NCI-H2107 (cell line): ENCODE measurements at regions not wholly inside any gene's neighbourhood (a gene's known extent, or its start where the extent isn't known, plus 50 kb on each side); places are given as distances from the start of the nearest gene placed in this dataset.
"Not testable (repeated sequence)": the region's sequence is repeated elsewhere in the genome, so short reads cannot be mapped to it uniquely, and the experiment has no call there.

ENCODE experiments used
- DNase-seq: peaks from one replicate; lab custom pipeline; 2025; lab: John Stamatoyannopoulos, UW

DNA sequence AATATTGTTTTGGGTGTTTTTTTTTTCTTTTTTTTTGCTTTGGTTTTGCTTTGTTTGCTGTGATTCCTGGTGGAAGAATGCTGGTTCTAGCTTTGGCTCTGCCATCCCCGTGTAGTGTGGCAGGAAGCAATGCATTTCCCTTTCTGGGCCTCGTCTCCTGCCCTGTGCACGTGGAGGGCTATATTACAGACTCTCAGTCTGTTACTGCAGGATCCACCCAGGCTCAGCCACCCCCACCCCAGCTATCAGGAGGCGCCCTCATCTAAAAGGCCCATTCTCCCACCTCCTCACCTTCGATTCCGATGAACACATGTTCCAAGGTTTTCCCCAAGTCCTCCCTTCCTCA, 152.3 kb downstream of the TFCP2L1 start:
- DNase-seq: no peak

DNA sequence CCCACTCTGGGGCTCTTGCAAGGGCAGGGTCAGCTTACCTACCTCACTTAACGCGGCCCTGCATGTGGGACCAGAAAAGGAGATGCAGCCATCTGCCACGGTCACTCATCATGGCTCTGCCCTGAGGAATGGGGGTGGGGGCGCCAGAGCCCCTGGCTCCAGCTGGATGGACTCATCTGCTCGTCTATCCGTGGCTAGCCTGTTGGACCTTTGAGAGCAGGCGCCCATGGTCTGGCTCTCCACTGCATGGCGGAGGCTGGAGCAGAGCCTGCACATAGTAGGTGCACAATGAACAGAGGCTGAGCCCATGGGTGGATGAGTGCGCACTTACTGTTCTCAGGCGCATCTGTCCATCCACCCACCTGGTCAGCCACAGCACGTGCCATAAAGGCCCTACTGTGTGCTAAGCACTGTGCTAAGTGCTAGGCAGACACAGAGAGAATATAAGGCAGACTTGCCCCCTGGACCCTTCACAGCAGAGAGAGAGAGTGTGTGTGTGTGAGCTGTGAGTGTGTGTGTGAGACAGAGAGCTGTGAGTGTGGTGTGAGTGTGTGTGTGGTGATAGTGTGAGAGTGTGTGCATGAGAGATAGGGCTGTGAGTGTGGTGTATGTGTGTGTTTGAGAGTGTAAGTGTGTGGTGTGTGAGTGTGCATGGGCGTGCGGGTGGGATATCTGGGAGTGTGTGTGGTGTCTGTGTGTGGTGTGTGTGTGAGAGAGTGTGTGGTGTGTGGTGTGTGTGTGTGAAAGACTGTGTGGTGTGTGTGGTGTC, 151.3 kb downstream of the TFCP2L1 start:
- no peak for DNase-seq

DNA sequence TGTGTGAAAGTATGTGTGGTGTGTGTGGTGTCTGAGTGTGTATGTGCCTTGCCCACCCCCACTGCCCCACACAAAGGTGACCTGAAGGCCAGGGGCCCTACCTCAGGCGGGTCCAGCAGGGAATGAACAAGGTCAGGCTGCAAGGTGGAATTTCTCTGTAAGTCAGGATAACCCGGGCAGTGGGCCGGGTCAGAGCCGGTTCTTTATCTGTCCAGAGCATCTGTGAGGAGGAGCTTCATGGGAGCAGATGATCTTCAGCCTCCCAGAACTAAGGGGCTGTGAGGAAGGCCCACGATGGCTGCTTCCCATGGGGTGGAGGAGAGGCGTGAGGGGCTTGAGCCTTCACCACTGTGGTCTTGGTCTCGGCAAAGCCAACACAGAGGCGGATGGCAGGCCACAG, 150.3 kb downstream of the TFCP2L1 start:
- no peak for DNase-seq

DNA sequence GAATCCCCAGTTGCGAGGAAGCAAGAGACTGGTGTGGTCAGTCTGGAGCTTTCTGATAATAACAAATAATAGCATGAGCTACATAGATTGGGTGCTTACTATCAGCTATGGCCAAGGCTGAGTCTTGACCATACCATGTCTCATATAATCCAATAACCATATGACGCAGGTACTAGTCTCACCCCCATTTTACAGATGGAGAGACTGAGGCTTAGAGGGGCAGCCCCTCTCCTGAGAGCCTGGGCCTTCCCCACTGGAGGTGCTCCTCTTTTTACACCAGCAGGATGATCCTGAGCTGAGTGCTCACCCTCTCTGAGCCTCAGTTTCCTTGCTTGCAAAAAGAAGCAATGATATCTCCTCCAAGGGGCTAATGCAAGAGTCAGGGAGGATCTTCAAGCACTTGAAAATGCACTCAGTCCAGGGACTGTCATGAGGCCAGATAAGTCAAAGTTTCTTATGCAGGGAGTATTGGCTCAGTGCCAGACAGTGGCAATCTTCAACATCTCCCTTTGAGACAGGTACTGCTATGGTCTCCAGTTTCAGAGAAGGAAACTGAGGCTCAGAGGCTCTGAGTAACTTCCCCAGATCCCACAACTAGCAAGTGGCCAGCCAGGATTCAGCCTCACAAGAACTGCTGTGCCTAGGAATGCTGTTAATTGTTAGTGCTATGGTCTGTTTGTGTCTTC, 149.7 kb downstream of the TFCP2L1 start:
- DNase-seq: no peak

DNA sequence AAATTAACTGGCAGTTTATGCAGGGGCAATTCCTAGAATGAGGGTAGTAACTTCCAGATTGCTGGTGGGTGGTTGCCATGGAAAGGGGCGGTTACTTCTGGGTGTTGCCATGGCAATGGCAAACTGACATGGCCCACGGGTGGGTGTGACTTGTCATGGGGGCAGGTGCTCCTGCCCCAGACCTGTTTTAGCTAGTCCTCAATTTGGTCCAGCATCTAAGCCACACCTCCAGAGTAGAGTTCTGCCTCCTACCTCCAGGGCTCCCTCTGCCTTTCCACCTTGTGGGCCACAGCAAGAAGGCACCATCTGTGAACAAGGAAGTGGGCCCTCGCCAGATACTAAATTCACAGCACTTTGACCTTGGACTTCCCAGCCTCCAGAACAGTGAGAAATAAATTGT, 148.7 kb downstream of the TFCP2L1 start:
- no peak for DNase-seq

DNA sequence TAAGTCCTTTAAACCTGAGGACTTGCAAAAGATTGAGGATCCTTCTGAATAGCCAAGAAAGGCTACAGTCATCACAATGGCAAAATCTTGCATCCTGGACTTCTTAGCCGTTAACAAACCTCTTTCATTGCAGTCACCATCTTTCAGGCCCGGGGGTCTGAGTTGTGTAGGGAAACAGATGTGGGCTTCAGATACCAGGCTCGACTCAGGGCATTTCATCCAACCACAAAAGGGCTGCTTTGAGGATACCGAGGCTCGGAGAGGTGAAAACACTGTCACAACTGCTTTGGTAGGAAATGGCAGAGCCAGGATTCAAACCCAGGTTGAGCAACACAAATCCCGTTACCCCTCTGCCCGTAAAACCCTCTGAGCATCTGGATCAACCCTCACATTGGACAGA, 147.4 kb downstream of the TFCP2L1 start:
- DNase-seq: no peak

DNA sequence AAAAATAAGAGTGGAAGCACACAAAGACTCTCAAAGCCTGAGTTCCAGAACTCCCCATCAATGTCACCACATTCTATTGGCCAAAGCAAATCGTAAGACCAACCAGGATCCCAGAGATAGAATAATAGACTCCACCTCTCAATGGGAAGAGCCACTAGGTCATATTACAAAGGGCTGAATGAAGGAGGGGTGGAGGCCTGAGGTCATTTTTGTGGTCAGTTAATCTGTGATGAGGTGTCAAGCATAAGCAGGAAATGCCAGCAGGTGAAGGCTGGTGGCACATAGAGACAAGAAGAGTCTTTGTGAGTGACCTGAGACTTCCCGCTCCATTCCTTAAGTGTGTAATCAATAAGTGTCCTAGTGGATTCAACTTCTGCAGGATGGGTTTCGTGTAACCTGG, 144.3 kb downstream of the TFCP2L1 start:
- no peak for DNase-seq

DNA sequence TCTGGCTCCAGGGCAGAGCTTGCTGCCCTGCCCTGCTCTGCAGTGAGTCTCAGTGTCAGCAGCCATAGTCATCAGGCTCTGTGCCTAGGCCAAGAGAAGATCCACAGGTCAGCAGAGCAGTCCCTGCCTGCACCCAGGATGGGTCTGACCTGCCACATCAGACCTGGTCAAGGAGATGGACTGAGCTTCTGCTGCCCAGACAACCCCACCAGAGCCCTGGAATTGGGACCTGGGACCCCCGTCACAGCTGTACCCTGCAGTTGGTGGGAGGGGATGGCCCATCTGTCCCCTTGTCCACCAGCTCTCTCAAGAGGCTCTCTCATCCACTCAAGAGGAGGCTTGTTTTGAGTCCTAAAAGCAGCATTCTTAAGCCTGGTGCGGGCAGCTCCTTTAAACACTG, 142.6 kb downstream of the TFCP2L1 start:
- no peak for DNase-seq

DNA sequence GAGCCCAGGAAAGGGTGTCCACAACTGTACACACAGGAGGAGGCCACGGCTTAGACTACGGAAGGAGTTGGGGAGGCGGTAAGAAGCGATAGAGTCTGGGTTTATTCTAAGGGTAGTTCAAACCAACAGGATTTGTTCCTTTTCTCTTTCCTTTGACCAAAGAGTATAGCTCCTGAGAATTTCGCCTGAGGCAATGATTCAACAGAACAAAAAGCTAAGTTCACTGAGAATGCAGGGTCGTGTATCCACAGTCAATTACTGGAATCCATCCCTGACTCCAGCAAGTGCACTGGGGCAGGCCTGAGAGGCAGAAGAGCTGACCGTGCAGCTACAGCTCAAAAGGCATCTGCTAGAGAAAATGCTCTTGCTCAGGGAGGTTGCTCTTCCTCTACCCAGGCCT, 140.9 kb downstream of the TFCP2L1 start:
- DNase-seq: no peak

DNA sequence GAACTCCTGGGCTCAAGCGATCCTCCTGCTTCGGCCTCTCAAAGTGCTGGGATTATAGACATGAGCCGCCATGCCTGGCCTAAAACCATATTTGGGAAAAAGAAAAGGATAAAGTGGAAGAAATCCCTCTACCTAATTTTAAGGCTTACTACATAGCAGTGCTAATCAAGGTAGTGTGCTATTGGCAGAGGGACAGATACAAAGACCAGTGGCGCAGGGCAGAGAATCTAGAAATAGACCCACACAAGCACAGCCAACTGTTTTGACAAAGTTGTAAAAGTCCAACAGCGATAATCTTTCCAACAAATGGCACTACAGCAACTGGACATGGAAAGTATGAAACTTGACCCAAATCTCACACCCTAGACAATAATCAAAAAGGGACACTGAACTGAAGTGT, 138.4 kb downstream of the TFCP2L1 start:
- no peak for DNase-seq

DNA sequence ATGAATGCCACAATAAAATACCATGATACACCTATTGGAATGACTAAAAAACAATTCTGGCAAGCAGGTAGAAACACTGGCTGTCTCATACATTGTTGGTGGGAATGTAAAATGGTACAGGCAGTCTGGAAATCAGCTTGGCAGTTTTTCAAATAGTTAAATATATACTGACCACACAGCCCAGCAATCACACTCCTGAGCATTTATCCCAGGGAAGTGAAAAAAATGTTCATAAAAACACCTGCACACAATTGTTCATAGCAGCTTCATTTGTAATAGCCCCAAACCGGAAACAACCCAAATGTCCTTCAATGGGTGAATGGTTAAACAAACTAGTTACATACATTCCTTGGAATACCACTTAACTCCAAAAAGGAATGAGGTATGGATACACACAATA, 137.2 kb downstream of the TFCP2L1 start:
- DNase-seq: no peak

DNA sequence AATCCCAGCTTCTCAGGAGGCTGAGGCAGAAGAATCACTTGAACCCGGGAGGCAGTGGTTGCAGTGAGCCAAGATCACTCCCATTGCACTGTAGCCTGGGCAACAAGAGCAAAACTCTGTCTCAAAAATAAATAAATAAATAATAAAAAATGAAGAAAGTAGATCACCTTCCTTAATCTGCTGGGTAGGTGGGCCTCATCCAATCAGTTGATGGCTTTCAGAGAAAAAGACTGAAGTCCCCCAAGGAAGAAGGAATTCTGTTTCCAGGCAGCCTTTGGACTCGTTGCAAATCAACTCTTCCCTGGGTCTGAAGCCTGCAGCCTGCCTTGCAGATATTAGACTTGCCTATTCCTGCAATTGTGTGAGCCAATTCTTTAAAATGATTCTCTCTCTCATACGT, 136.5 kb downstream of the TFCP2L1 start:
- no peak for DNase-seq

DNA sequence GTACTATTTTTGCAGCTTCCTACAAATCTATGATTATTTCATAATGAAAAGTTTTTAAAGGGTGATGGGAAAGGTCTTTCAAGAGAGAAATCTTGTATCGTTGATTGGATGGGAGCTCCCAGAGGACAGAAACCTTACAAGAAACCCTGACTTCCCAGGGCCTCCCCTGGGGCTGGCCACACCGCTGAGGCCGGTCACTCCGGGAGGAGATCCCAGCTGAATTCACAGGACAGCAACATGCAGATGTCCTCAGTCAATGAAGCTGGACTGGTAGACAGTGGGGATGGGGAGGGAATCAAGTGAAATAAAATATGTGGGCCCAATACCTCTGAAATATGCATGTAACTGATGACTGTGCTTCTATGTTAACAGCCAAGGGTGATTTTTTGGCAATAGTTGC, 135.6 kb downstream of the TFCP2L1 start:
- no peak for DNase-seq

DNA sequence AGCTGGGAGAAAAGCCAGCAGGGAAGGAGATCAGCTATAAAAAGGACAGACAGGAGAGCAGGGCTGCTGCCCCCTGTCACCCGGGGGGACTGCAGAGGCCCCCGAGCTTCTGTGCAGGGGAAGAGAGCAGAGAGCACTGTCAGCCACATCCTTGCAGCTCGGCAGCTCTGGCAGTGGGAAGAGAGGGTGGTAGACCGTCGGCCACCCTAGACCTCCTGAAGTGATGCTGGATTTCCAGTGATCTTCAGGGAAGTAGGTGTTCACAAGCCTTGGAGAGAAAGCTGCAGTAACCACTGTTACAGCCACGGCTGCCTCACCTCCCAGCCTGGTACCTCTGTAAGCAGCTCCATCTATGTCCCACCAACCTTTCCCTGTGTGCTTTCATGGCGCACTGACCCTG, 134.9 kb downstream of the TFCP2L1 start:
- no peak for DNase-seq

DNA sequence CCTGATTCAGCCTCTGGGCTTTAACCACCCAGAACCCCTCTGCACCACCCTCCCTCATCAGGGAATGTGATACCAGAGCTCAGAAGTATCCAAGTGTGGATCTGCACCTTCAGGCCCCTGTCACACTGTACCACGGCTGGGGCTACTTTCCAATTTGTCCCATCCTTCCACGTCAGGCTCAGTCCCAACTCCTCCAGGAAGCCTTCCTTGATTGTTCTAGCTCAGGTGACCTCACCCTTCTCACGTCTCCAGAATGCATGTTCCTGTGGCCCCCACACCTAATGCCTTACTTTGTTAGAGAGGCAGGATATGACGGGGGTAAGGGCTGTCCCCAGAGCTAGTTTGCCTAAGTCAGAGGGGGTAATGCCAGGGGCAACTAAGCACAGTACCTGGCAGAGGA, 134.3 kb downstream of the TFCP2L1 start:
- DNase-seq: no peak

DNA sequence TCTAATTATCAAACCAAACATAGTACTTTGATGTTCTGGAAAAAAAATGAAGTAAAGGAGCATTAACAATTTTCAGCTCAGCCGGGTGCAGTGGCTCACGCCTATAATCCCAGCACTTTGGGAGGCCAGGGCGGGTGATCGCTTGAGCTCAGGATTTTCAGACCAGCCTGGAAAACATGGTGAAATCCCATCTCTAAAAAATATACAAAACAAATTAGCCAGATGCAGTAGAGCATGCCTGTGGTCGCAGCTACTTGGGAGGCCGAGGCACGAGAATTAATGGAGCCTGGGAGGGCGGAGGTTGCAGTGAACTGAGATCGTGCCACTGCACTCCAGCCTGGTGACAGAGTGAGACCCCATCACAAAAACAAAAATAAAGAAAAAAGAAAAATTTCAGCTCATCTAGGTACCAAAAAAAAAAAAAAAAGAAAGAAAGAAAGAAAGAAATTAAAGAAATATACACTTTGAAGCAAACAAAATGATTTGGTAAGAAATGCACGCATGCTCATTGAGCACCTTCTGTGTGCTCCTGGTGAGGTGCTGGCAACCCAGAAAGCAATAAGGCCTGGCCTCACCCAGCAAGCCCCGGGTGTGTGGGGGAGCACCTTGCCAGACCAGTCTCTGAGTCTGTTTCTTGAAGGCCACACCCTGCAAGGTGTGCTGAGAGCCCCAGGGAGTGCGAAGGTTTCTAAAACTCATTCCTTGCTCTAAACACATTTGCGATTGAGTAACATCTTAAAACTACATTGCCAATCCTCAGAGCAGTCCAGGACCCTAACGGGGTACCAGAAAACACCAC, 133.5 kb downstream of the TFCP2L1 start:
- no peak for DNase-seq

DNA sequence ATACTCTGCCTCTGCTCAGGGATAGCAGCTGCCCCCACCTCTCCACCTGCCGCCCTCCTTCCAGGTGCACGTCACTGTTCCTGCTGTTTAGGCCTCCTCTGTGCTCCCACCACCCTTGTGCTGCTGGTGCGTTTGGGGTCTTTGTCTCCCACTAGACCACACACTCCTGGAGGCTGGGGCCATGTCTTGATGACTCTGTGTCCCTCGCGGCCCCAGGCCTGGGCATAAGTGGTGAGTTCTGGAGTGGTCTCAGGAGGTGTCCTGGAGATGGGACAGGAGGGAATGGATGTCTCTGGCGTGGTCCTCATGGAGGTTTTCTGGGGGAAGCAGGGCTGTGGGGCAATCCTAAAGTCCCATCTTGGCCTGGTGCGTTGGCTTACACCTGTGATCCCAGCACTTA, 132.1 kb downstream of the TFCP2L1 start:
- no peak for DNase-seq

DNA sequence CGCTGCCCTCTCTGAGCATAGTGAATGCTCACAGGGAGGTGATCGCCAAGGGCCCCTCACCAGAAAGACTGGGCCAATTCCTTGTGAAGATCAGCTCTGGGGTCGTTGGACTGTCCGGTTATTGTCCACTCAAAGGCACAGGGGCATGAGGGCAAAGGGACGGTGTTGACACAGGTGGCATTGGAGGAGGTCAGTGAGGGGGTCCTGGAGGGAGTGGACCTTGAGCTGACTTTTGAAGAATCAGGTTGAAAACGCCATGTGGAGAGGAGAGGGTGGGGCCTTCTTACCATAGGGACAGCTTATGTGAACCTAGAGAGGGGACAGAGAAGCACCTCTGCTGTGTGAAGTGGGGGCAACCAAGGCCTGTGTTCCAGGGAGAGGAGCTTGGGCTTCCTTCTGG, 131.5 kb downstream of the TFCP2L1 start:
- no peak for DNase-seq

DNA sequence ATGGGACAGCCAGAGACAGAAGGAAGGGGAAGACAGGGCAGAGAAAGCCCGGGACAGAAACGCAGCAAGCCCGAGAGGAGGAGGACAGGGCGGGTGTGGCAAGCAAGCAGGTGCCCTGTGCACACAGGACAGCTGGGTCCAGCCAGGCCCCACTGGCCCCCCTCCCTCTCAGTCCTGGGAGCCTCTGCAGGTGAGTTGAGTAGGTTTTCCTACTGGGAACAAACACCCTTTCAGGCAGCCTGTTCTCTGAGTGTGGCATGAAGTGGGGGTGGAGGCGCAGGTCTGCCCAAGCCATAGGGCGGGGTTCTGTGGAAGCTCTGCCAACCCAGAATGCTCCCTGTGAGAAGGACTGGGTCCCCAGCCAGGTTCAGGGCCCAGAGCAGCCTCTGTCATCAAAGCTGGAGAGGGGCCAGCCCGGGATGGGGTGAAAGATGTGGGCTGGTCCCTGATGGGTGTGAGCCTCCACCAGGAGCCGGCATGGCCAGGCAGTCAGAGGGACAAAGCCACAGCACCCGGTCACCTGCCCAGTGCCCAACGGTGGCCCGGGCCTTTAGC, 129.4 kb downstream of the TFCP2L1 start:
- DNase-seq: no peak

DNA sequence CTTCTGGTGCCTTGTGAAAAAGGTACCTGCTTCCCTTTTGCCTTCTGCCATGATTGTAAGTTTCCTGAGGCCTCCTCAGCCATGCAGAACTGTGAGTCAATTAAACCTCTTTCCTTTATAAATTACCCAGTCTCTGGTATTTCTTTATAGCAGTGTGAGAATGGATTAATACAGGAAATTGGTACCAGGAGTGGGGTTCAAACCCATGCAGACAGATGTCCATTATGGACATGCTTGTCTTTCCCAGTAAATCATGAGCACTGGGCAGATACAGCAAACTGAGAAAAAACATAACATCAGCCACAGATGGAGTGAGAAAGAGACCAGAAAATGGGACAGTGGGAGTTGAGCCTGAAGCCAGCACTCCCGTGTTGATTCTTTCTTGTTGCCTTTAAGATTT, 127.5 kb downstream of the TFCP2L1 start:
- not testable (repeated sequence) for DNase-seq

DNA sequence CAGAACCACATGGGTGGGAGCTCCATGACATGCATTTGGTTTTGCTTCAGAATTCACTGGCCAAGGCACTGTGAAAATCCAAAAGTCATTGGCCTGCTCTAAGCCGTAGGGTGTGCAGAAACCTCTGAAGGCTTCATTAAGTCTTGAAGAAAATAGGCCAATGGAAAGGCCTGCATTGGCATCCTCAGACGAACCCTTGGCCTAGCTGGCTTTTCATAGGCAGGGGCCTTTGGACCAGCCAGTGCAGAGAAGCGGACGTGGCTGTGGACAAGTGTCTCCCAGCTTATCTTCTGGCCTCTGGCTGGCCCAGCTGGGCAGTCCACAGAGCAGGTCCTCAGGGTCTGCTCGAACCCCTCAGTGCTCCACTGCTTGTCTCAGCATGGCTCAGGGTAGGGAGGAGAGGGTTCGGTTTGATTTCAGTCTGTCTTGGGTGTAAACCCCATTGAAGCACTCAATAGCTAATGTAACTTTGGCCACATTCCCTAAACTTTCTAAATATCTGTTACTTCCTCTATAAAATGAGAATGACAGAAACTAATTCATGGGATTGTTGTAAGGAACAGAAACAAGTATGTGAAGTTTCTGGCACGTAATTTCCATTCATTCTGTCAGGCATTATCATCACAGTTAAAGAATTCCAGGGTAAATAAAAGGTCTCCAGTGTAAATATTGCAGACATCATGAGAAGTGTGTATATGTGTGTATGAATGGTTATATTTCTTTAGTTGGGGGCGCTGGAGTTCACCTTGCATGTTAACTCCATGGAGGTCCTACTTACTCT, 125.5 kb downstream of the TFCP2L1 start:
- no peak for DNase-seq

DNA sequence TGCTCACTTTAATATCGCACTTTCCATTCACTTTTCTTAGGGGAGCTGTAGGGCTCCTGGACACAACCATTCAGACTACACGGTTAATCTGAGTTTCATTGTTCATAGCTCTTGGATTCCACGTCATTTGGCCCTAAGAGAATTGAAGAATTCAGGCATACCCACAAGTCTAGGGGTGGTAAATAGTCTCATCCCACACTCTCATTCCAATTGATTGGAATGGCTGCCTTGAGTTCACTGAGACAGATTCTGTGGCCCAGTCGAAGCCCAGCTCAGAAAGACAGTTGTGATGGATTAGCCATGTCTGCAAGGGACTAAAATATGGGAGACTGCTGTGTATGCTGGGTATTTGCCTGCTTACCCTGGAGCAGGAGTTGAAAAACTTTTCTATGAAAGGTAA, 124.6 kb downstream of the TFCP2L1 start:
- no peak for DNase-seq
